ENCODE measurements at regions not wholly inside any gene's neighbourhood (a gene's known extent, or its start where the extent isn't known, plus 50 kb on each side); places are given as distances from the start of the nearest gene placed in this dataset.

DNA sequence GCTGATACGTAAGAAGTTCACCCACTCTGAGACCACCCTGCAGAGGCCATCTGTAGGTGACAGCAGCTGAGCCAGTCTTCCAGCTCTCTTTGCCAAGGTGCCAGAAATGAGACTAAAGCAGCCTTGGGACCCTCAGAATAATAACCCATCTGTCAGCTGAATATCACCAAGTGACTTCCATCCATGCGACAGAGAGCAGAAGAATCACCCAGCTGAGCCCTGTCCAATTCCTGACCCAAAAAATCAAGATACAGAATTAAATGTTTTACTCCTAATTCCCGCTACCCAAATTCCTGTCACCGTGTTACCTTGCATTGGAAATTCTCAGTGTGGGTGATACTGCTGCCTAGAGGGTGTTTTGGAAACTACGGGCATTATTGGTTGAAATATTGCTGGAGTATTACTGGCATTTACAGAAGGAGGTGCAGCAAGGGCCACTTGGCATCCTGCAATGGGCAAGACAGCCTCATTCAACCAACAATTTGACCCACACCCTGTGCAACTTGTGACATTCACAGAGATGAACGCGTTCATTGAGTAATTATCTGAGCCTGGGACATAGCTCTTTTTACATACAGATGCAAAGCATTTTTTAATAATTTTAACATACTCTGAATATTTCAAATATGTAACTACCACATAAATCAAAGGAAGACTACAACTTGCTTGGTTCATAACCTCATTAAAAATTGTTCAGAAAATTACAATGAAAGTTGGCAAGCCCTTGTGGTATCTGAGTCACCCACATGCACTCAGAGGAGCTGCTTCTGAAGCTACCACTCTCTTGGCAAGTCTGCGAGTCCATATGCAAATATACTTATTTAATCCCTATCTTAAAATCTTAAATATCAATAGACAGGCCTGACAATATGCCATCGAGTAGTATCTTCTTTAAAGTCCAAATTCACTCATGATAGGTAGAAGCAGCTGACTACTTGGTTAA, 126.6 kb downstream of the C16orf95 start:
- Histone ChIP-seq H3K4me1 (ENCODE audit: insufficient read depth) (no peaks in the 10 kb centered on the region), H3K9me2 (replicated peaks; ENCODE audit: insufficient read depth) (no peaks in the 10 kb centered on the region), H3K9me3 (ENCODE audit: low read depth) (no peaks in the 10 kb centered on the region), H3K36me3 (replicated peaks; ENCODE audit: insufficient read depth, low read depth) (no peaks in the 10 kb centered on the region), H2AFZ (no peak overlapping the region), H3K79me2 (no peaks in the 10 kb centered on the region), H3K27me3 (no peaks in the 10 kb centered on the region), H3K27ac (no peak overlapping the region), H4K20me1 (ENCODE audit: insufficient read depth, poor library complexity, severe bottlenecking) (no peaks in the 10 kb centered on the region), H3K4me3 (no peak overlapping the region), H3K4me2 (no peak overlapping the region)
- 84% methylated on average over 9 of the region's 9 CpGs for WGBS (ENCODE audit: low lambda C conversion rate, missing lambda C conversion rate)
- no peak for DNase-seq (ENCODE audit: low spot score)
- TF ChIP-seq, protein P1, sequence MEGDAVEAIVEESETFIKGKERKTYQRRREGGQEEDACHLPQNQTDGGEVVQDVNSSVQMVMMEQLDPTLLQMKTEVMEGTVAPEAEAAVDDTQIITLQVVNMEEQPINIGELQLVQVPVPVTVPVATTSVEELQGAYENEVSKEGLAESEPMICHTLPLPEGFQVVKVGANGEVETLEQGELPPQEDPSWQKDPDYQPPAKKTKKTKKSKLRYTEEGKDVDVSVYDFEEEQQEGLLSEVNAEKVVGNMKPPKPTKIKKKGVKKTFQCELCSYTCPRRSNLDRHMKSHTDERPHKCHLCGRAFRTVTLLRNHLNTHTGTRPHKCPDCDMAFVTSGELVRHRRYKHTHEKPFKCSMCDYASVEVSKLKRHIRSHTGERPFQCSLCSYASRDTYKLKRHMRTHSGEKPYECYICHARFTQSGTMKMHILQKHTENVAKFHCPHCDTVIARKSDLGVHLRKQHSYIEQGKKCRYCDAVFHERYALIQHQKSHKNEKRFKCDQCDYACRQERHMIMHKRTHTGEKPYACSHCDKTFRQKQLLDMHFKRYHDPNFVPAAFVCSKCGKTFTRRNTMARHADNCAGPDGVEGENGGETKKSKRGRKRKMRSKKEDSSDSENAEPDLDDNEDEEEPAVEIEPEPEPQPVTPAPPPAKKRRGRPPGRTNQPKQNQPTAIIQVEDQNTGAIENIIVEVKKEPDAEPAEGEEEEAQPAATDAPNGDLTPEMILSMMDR (IDR thresholded peaks at IDR 0.05; ENCODE audit: poor library complexity): no peak
- TF ChIP-seq EZH2phosphoT487 (IDR thresholded peaks at IDR 0.05; ENCODE audit: low read depth, severe bottlenecking, unreplicated experiment) (no peak), EZH2 (IDR thresholded peaks at IDR 0.05; ENCODE audit: borderline replicate concordance) (no peak)

DNA sequence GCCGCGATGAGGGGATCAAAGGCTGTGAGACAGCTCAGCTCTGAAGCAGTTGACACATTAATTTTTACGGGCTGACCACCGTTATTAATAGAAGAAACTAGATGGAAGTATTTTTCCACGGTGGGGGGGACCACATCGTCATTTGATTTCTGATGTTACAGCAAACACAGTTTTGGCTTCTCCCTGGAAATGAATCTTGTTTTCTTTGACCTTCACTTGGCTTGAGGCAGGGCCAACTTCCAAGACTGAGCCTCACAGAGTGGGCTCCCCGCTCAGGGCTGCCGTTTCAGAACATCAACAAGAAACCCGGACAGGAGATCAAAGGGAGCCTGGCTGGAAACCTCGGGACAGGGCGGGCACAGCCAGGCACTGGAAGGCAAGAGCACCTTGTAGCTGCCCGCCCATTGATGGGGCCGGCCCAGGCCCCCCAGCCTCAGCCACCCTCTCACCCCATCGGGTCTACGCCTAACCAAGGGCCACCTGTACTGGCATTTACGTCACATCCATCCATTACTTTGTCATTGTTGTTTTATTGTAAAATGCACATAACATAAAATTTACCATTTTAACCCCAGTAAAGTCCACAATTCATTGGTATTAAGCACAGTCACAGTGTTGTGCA, 124.6 kb downstream of the C16orf95 start:
- Histone ChIP-seq H3K27me3 (no peaks in the 10 kb centered on the region), H3K36me3 (replicated peaks; ENCODE audit: insufficient read depth, low read depth) (no peaks in the 10 kb centered on the region), H3K79me2 (no peaks in the 10 kb centered on the region), H3K27ac (no peak overlapping the region), H2AFZ (no peak overlapping the region), H3K4me3 (no peak overlapping the region), H4K20me1 (ENCODE audit: insufficient read depth, poor library complexity, severe bottlenecking) (no peaks in the 10 kb centered on the region), H3K9me2 (replicated peaks; ENCODE audit: insufficient read depth) (no peaks in the 10 kb centered on the region), H3K4me2 (no peak overlapping the region), H3K9me3 (ENCODE audit: low read depth) (no peaks in the 10 kb centered on the region), H3K4me1 (ENCODE audit: insufficient read depth) (no peaks in the 10 kb centered on the region)
- DNase-seq (ENCODE audit: low spot score): no peak
- 81% methylated on average over 16 of the region's 16 CpGs for WGBS (ENCODE audit: low lambda C conversion rate, missing lambda C conversion rate)
- TF ChIP-seq EZH2phosphoT487 (IDR thresholded peaks at IDR 0.05; ENCODE audit: low read depth, severe bottlenecking, unreplicated experiment) (no peak), EZH2 (IDR thresholded peaks at IDR 0.05; ENCODE audit: borderline replicate concordance) (no peak)
- TF ChIP-seq, protein P1 (IDR thresholded peaks at IDR 0.05; ENCODE audit: poor library complexity): no peak

DNA sequence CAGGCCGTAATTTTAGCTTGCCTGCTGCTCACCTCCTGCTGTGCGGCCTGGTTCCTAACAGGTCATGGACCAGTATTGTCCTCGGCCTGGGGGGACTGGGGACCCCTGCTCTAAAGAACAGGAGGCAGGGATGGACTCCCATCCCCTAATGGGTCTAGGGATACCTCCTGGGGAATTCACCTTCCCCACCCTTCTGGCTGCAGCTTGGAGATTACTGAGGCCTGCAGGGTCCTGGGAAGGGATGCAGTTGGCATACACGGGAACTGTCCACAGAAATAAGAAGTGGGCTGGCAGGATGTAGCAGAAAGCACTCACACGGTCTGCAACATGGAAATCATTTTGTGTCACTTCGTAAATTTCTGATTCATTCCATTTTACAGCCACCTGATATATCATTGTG, 123.0 kb downstream of the C16orf95 start:
- H2AFZ ChIP-seq: no peak overlapping the region
- no peaks in the 10 kb centered on the region for H3K9me3 ChIP-seq (ENCODE audit: low read depth)
- no peaks in the 10 kb centered on the region for H3K36me3 ChIP-seq (replicated peaks; ENCODE audit: insufficient read depth, low read depth)
- H3K79me2 ChIP-seq: no peaks in the 10 kb centered on the region
- TF ChIP-seq, protein P1 (IDR thresholded peaks at IDR 0.05; ENCODE audit: poor library complexity): no peak
- TF ChIP-seq EZH2phosphoT487 (IDR thresholded peaks at IDR 0.05; ENCODE audit: low read depth, severe bottlenecking, unreplicated experiment): no peak
- no peak for TF ChIP-seq EZH2 (IDR thresholded peaks at IDR 0.05; ENCODE audit: borderline replicate concordance)
- no peaks in the 10 kb centered on the region for H4K20me1 ChIP-seq (ENCODE audit: insufficient read depth, poor library complexity, severe bottlenecking)
- no peak overlapping the region for H3K27ac ChIP-seq
- H3K4me1 ChIP-seq (ENCODE audit: insufficient read depth): no peaks in the 10 kb centered on the region
- H3K4me2 ChIP-seq: no peak overlapping the region
- 80% methylated on average over 6 of the region's 6 CpGs for WGBS (ENCODE audit: low lambda C conversion rate, missing lambda C conversion rate)
- H3K27me3 ChIP-seq: no peaks in the 10 kb centered on the region
- no peak overlapping the region for H3K4me3 ChIP-seq
- DNase-seq (ENCODE audit: low spot score): no peak
- no peaks in the 10 kb centered on the region for H3K9me2 ChIP-seq (replicated peaks; ENCODE audit: insufficient read depth)

Measured in hepatocyte (in vitro differentiated cells).